Epithelial cell of esophagus (primary cell): ENCODE measurements at regions not wholly inside any gene's neighbourhood (a gene's known extent, or its start where the extent isn't known, plus 50 kb on each side); places are given as distances from the start of the nearest gene placed in this dataset.
A peak's percentile ranks its signal among the peaks of the same experiment; 100 is the strongest.

Experiments used
- DNase-seq: peaks from one replicate; pipeline ENCODE4 v3.0.0; 2010; ENCODE audit warnings: low read depth
- H3K4me3 ChIP-seq: 2 replicates; pipeline ENCODE4 v1.5.1; 2011; ENCODE audit warnings: mild to moderate bottlenecking, low read length, control low read depth
- TF ChIP-seq, protein P1 (sequence below): IDR thresholded peaks from 2 replicates; pipeline ENCODE4 v1.5.1; 2011; ENCODE audit warnings: low read depth, mild to moderate bottlenecking, low read length, control low read depth, inconsistent platforms; ENCODE audit not compliant: insufficient read depth; ENCODE audit errors: missing control alignments

- DNase-seq, result peak; percentile 24
- TF ChIP-seq, protein P1, sequence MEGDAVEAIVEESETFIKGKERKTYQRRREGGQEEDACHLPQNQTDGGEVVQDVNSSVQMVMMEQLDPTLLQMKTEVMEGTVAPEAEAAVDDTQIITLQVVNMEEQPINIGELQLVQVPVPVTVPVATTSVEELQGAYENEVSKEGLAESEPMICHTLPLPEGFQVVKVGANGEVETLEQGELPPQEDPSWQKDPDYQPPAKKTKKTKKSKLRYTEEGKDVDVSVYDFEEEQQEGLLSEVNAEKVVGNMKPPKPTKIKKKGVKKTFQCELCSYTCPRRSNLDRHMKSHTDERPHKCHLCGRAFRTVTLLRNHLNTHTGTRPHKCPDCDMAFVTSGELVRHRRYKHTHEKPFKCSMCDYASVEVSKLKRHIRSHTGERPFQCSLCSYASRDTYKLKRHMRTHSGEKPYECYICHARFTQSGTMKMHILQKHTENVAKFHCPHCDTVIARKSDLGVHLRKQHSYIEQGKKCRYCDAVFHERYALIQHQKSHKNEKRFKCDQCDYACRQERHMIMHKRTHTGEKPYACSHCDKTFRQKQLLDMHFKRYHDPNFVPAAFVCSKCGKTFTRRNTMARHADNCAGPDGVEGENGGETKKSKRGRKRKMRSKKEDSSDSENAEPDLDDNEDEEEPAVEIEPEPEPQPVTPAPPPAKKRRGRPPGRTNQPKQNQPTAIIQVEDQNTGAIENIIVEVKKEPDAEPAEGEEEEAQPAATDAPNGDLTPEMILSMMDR, result peak; percentile 45
- no peak overlapping the region for H3K4me3 ChIP-seq
Observed at GRCh38 chr4:12729384-12729783, 754.8 kb downstream of the RAB28 start.

- no peak overlapping the region for H3K4me3 ChIP-seq
- TF ChIP-seq, protein P1, result peak; percentile 56
- peak; percentile 14 for DNase-seq
Observed at GRCh38 chr4:12724510-12724909, 759.6 kb downstream of the RAB28 start.

- DNase-seq, result peak; percentile 3
- H3K4me3 ChIP-seq, result no peak overlapping the region
- TF ChIP-seq, protein P1, result no peak
Observed at GRCh38 chr4:12723849-12724447, 760.2 kb downstream of the RAB28 start.

GRCh38 chr4:12716896-12717295, 767.2 kb downstream of the RAB28 start:
- TF ChIP-seq, protein P1, result no peak
- DNase-seq, result no peak
- no peak overlapping the region for H3K4me3 ChIP-seq

- TF ChIP-seq, protein P1, result no peak
- H3K4me3 ChIP-seq, result no peak overlapping the region
- no peak for DNase-seq
Observed at GRCh38 chr4:12712648-12713339, 771.3 kb downstream of the RAB28 start.

DNA sequence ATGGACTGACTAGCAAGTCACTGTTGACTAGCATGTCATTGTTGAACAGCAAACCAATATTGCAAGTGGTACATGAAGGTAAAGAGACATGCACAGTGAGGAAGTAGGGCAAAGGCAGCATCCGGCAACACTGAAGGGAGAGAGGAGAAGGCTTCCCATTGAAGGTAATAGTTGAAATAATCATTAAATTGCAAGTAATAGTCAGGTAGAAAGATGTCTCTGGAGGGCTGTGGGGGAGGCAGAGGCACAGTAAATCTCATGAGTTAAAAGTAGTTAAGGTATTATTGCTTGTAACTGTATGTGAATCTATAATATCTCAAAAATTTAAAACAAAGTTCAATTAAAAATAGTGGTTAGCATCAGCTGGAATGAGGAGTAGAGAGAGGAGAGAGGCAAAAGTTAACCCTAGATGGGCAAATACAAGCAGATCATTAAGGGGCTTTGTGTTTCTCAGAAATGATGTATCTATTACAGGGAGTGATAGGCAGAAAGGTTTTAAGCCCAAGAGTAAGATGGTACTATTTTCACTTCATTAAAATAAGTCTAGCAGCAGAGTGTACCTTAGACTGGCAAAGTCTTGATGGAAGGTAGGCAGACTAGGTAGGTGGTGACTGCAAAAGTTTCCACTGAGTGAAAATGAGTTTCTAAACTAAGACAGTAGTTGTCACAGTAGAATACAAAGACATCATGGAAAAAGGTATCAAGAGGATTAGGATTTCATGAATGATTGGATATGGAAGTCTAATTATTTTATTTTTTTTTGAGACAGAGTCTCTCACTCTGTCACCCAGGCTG, 776.6 kb downstream of the RAB28 start:
- TF ChIP-seq, protein P1, result no peak
- DNase-seq, result no peak
- H3K4me3 ChIP-seq, result no peak overlapping the region

- DNase-seq, result peak; percentile 31
- H3K4me3 ChIP-seq, result no peak overlapping the region
- TF ChIP-seq, protein P1, result no peak
Observed at GRCh38 chr4:12703036-12703435, 781.1 kb downstream of the RAB28 start.
